Spleen (tissue), 11 donors: ENCODE measurements at regions not wholly inside any gene's neighbourhood (a gene's known extent, or its start where the extent isn't known, plus 50 kb on each side); places are given as distances from the start of the nearest gene placed in this dataset.

ENCODE experiments used
- DNase-seq: peaks from one replicate; pipeline ENCODE4 v3.0.0-alpha.2; 2020
- H3K27ac ChIP-seq, 8 donors: fragments of 200-600 bp; sonication (generic) in 7 of 8; 1 replicate in 4 of 8; 2 replicates in 4 of 8; pipeline versions ENCODE4 v1.5.0 to v1.8.0; 2016 to 2021; ENCODE audit warnings: inconsistent platforms in 4 of 8, mild to moderate bottlenecking in 4 of 8, moderate library complexity in 1 of 8
- H3K27me3 ChIP-seq, 7 donors: fragments of 200-600 bp; sonication (generic) in 6 of 7; replicated peaks in 1 of 7; 1 replicate in 4 of 7; 2 replicates in 3 of 7; pipeline versions ENCODE4 v1.5.0 to v1.8.0; 2016 to 2021; ENCODE audit warnings: inconsistent platforms in 3 of 7, mild to moderate bottlenecking in 1 of 7
- H3K36me3 ChIP-seq, 6 donors: fragments of 200-600 bp; sonication (generic) in 5 of 6; 1 replicate in 4 of 6; 2 replicates in 2 of 6; pipeline versions ENCODE4 v1.5.0 to v1.8.0; 2016 to 2021; ENCODE audit warnings: inconsistent platforms in 2 of 6
- H3K4me1 ChIP-seq, 6 donors: fragments of 200-600 bp; sonication (generic) in 5 of 6; 1 replicate in 3 of 6; 2 replicates in 3 of 6; pipeline versions ENCODE4 v1.5.0 to v1.8.0; 2016 to 2021; ENCODE audit warnings: inconsistent platforms in 3 of 6
- H3K4me3 ChIP-seq, 8 donors: fragments of 200-600 bp; sonication (generic) in 7 of 8; 1 replicate in 4 of 8; 2 replicates in 4 of 8; pipeline versions ENCODE4 v1.5.0 to v1.8.0; 2016 to 2021; ENCODE audit warnings: inconsistent platforms in 4 of 8, mild to moderate bottlenecking in 4 of 8, moderate library complexity in 2 of 8
- H3K9me3 ChIP-seq, 8 donors: fragments of 200-600 bp; sonication (generic) in 7 of 8; 1 replicate in 4 of 8; 2 replicates in 4 of 8; pipeline versions ENCODE4 v1.5.0 to v1.8.0; 2016 to 2021; ENCODE audit warnings: inconsistent platforms in 4 of 8
- POLR2A ChIP-seq, 3 donors: fragments of 450-650 bp; IDR thresholded peaks; one replicate each; pipeline ENCODE4 v1.5.1; 2017; ENCODE audit warnings: antibody characterized with exemption in 3 of 3, mild to moderate bottlenecking in 1 of 3
- POLR2AphosphoS5 ChIP-seq, 3 donors: sonication (generic); formaldehyde crosslinking; IDR thresholded peaks; one replicate each; pipeline ENCODE4 v1.5.1; 2017; ENCODE audit warnings: antibody characterized with exemption in 3 of 3
- WGBS, 5 donors: extraction: QIAGEN DNeasy Blood & Tissue Kit in 3 of 5; methylation state at CpG; one replicate each; pipeline versions ENCODE4 v1.1.5 to v1.1.7; 2013 to 2018; 5-methylcytosine and 5-hydroxymethylcytosine counted together
- intact Hi-C: fragments of 100-400 bp; cut with DNase I; formaldehyde crosslinking; loops from one replicate; pipeline ENCODE4 v1.15.0; 2023; ENCODE audit warnings: low total_unique reads
- TF ChIP-seq, protein P1 (sequence below), 11 experiments: fragments of 200-600 bp in 7 of 11; fragments of 450-650 bp in 4 of 11; sonication (generic) in 4 of 11; IDR thresholded peaks in 8 of 11; conservative IDR thresholded peaks in 3 of 11; 1 replicate in 7 of 11; 2 replicates in 4 of 11; pipeline versions ENCODE4 v1.4.0 to v1.8.0; 2016 to 2021; ENCODE audit warnings: antibody characterized with exemption in 11 of 11, inconsistent platforms in 4 of 11, mild to moderate bottlenecking in 1 of 11
- donor health status: healthy with polysubstance abuse.
- donor health status: DM: no; HTN: no; CAD: no; lungs with moderate emphysema.
- donor health status: DM: no; HTN: no; CAD: no.
- donor health status: Bipolar disorder and iron deficiency.
- donor health status: healthy.
- donor health status: DM: no; HTN: no; CAD: no.
- donor health status: DM: yes; HTN: yes; CAD: no.

DNA sequence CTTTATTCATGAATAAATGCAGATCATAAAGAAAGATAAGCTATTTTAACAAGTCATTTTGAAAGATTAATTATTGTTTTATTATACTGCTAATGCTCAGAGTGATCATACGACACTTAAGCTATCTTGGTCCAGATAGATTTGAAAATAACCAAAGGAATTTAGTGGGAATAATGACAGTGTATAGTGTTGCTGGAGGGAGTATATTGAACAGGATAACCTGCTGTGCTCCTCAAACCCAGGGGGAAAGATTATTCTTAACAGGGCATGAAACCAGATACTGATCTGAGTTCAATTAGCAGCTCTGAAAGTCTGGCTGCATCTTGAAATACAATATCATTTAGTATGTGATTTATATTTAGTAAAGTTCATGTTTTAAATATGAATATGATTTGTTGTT, 216.3 kb upstream of the ITGA4 start:
- TF ChIP-seq, protein P1, sequence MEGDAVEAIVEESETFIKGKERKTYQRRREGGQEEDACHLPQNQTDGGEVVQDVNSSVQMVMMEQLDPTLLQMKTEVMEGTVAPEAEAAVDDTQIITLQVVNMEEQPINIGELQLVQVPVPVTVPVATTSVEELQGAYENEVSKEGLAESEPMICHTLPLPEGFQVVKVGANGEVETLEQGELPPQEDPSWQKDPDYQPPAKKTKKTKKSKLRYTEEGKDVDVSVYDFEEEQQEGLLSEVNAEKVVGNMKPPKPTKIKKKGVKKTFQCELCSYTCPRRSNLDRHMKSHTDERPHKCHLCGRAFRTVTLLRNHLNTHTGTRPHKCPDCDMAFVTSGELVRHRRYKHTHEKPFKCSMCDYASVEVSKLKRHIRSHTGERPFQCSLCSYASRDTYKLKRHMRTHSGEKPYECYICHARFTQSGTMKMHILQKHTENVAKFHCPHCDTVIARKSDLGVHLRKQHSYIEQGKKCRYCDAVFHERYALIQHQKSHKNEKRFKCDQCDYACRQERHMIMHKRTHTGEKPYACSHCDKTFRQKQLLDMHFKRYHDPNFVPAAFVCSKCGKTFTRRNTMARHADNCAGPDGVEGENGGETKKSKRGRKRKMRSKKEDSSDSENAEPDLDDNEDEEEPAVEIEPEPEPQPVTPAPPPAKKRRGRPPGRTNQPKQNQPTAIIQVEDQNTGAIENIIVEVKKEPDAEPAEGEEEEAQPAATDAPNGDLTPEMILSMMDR (IDR thresholded peaks at IDR 0.05 in 8 of 11, conservative IDR thresholded peaks at IDR 0.05 in 3 of 11): no peak
- TF ChIP-seq POLR2AphosphoS5 (IDR thresholded peaks at IDR 0.05) (no peak), POLR2A (IDR thresholded peaks at IDR 0.05) (no peak)
- Histone ChIP-seq H3K27me3 (no peaks in the 10 kb centered on the region), H3K4me3 (no peak overlapping the region), H3K36me3 (no peaks in the 10 kb centered on the region), H3K27ac (no peak overlapping the region), H3K9me3 (no peaks in the 10 kb centered on the region), H3K4me1 (no peaks in the 10 kb centered on the region)
- WGBS, 5 donors: 94 to 96% (median 95%) methylated on average over 1 of the region's 1 CpG
- intact Hi-C loops: no loop called here
- DNase-seq: no peak

DNA sequence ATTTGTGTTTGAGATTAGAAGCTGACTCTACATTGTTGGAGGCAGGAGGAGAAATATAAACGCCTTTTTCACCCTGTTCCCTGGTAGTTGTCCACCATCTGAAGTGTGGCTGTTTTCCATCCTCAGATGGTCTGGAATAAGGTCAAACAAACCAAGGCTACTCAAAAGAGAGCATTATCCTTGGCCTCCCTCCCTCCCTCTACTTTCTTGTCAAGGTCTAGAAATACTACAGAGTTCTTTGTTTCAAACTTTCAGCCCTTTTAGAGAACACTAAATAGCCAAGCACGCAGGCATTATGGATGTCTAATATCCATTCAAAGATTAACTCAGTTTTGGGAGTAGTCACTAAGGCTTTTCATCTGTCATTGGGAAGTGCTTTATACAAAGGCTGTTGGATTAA, 215.8 kb upstream of the ITGA4 start:
- TF ChIP-seq POLR2A (IDR thresholded peaks at IDR 0.05): no peak
- TF ChIP-seq, protein P1 (IDR thresholded peaks at IDR 0.05 in 8 of 11, conservative IDR thresholded peaks at IDR 0.05 in 3 of 11): no peak
- no peak for TF ChIP-seq POLR2AphosphoS5 (IDR thresholded peaks at IDR 0.05)
- intact Hi-C loops: no loop called here
- Histone ChIP-seq H3K9me3 (no peaks in the 10 kb centered on the region), H3K27ac (no peak overlapping the region), H3K27me3 (no peaks in the 10 kb centered on the region), H3K4me3 (no peak overlapping the region), H3K36me3 (no peaks in the 10 kb centered on the region), H3K4me1 (no peaks in the 10 kb centered on the region)
- no peak for DNase-seq
- WGBS, 5 donors: 73 to 90% (median 83%) methylated on average over 2 of the region's 2 CpGs

DNA sequence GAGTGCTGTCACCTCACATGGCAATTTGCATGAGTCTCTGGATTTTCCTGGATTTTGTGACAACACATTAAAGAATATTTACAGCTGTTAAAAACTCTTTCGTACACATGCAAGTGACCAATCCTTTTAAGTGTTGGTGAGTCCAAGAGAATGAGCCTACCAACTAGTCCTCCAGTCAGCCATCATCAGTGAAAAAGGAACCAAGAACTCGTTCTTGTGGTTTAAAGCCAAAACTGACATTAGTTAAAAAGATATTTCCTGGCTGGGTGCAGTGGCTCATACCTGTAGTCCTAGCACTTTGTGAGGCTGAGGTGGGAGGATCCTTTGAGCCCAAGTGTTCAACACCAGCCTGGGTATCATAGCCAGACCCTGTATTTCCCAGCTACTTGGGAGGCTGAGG, 215.4 kb upstream of the ITGA4 start:
- WGBS, 5 donors: 54 to 56% (median 55%) methylated on average over 2 of the region's 2 CpGs
- TF ChIP-seq POLR2AphosphoS5 (IDR thresholded peaks at IDR 0.05): no peak
- TF ChIP-seq, protein P1 (IDR thresholded peaks at IDR 0.05 in 8 of 11, conservative IDR thresholded peaks at IDR 0.05 in 3 of 11): no peak
- TF ChIP-seq POLR2A (IDR thresholded peaks at IDR 0.05): no peak
- H3K27ac ChIP-seq: no peak overlapping the region
- intact Hi-C loops: no loop called here
- no peaks in the 10 kb centered on the region for H3K27me3 ChIP-seq
- H3K4me1 ChIP-seq: no peaks in the 10 kb centered on the region
- H3K36me3 ChIP-seq: no peaks in the 10 kb centered on the region
- H3K4me3 ChIP-seq: no peak overlapping the region
- H3K9me3 ChIP-seq: no peaks in the 10 kb centered on the region
- no peak for DNase-seq

DNA sequence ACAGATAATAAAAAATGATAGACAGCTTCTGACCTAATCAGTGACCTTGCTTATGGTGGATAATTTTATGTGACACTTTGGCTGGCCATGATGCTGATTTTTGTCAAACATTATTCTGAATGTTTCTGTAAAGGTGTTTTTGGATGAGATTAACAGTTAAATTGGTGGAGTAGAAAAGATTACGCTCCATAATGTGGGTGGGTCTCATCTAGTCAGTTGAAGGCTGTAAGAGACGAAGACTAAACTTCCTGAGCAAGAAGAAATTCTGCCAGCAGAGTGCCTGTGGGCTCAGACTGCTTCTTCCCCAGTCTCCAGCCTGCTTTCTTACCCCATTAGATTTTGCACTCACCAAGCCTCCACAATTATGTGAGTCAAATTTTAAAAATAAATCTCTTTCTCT, 214.9 kb upstream of the ITGA4 start:
- no peaks in the 10 kb centered on the region for H3K36me3 ChIP-seq
- intact Hi-C loops: no loop called here
- H3K4me1 ChIP-seq: no peaks in the 10 kb centered on the region
- WGBS, 5 donors: 81 to 94% (median 86%) methylated on average over 2 of the region's 2 CpGs
- H3K27ac ChIP-seq: no peak overlapping the region
- DNase-seq: no peak
- H3K9me3 ChIP-seq: no peaks in the 10 kb centered on the region
- H3K27me3 ChIP-seq: no peaks in the 10 kb centered on the region
- no peak overlapping the region for H3K4me3 ChIP-seq
- TF ChIP-seq, protein P1 (IDR thresholded peaks at IDR 0.05 in 8 of 11, conservative IDR thresholded peaks at IDR 0.05 in 3 of 11): no peak
- TF ChIP-seq POLR2AphosphoS5 (IDR thresholded peaks at IDR 0.05) (no peak), POLR2A (IDR thresholded peaks at IDR 0.05) (no peak)
